HepG2 (cell line): ENCODE measurements at regions not wholly inside any gene's neighbourhood (a gene's known extent, or its start where the extent isn't known, plus 50 kb on each side); places are given as distances from the start of the nearest gene placed in this dataset.

ENCODE experiments used
- DNMT1 ChIP-seq: sonication (generic); formaldehyde crosslinking; IDR thresholded peaks from 2 replicates; pipeline ENCODE4 v1.5.1; 2020; ENCODE audit warnings: mild to moderate bottlenecking, missing genetic modification reagents
- HMGA1 ChIP-seq: sonication (generic); formaldehyde crosslinking; conservative IDR thresholded peaks from 2 replicates; pipeline ENCODE4 v1.4.0; 2020; ENCODE audit warnings: missing genetic modification reagents
- MAFG ChIP-seq: sonication (generic); formaldehyde crosslinking; IDR thresholded peaks from 2 replicates; pipeline ENCODE4 v1.5.1; 2020; ENCODE audit warnings: mild to moderate bottlenecking, missing genetic modification reagents
- ZFYVE20 ChIP-seq: sonication (generic); formaldehyde crosslinking; IDR thresholded peaks from 2 replicates; pipeline ENCODE4 v1.8.0; 2023; ENCODE audit warnings: low read depth, mild to moderate bottlenecking, moderate library complexity, missing genetic modification reagents, borderline replicate concordance
- ZNF24 ChIP-seq: fragments of 450-650 bp; IDR thresholded peaks from 2 replicates; pipeline ENCODE4 v1.6.1; 2017; ENCODE audit warnings: antibody characterized with exemption, mild to moderate bottlenecking
- ZNF317 ChIP-seq: sonication (generic); formaldehyde crosslinking; IDR thresholded peaks from 2 replicates; pipeline ENCODE4 v1.5.0; 2020; ENCODE audit warnings: mild to moderate bottlenecking, missing genetic modification reagents
- ZNF687 ChIP-seq: sonication (generic); formaldehyde crosslinking; IDR thresholded peaks from 2 replicates; pipeline ENCODE4 v1.5.1; 2020; ENCODE audit warnings: mild to moderate bottlenecking, missing genetic modification reagents, moderate library complexity
- ZNF770 ChIP-seq: sonication (generic); formaldehyde crosslinking; IDR thresholded peaks from 2 replicates; pipeline ENCODE4 v1.5.0; 2020; ENCODE audit warnings: mild to moderate bottlenecking, missing genetic modification reagents
- TF ChIP-seq, protein P1 (sequence below): IDR thresholded peaks from 2 replicates; pipeline ENCODE4 v1.6.1; 2016; ENCODE audit warnings: control low read depth

DNA sequence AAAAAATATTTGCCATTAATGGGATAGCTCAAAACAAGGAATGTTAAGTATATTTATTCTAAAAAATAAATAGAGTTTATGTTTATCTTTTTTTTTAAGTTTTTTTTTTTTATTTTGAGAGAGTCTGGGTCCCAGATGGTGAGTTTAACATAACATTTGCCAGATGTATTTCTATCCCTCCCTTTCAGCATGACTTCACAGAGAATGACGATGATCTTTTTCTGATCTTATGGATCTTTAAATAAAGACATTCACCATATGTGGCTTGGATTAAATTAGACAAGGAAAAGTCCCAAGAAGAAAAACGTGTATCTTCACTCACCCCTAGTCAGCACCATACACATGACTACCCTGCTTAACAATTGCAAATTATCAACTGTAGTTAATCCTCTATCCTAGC is 839.8 kb upstream of the CNTN5 start (continued):
- TF ChIP-seq ZNF687 (CRISPR knock-in tag) (no peak), ZNF770 (CRISPR knock-in tag) (no peak), MAFG (CRISPR knock-in tag) (no peak), DNMT1 (CRISPR knock-in tag) (no peak), HMGA1 (CRISPR knock-in tag) (no peak), ZNF317 (CRISPR knock-in tag) (no peak), ZNF24 (no peak), ZFYVE20 (CRISPR knock-in tag) (no peak)
- TF ChIP-seq, protein P1, sequence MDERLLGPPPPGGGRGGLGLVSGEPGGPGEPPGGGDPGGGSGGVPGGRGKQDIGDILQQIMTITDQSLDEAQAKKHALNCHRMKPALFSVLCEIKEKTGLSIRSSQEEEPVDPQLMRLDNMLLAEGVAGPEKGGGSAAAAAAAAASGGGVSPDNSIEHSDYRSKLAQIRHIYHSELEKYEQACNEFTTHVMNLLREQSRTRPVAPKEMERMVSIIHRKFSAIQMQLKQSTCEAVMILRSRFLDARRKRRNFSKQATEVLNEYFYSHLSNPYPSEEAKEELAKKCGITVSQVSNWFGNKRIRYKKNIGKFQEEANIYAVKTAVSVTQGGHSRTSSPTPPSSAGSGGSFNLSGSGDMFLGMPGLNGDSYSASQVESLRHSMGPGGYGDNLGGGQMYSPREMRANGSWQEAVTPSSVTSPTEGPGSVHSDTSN: no peak
